Astrocyte (in vitro differentiated cells and primary cell): ENCODE measurements at regions not wholly inside any gene's neighbourhood (a gene's known extent, or its start where the extent isn't known, plus 50 kb on each side); places are given as distances from the start of the nearest gene placed in this dataset.

Experiments
- EZH2 ChIP-seq: IDR thresholded peaks from 2 replicates; pipeline ENCODE4 v1.6.1; 2012; ENCODE audit warnings: mild to moderate bottlenecking, low read length, inconsistent platforms; ENCODE audit not compliant: insufficient read depth
- TF ChIP-seq, protein P1 (sequence below): IDR thresholded peaks from 2 replicates; pipeline ENCODE4 v1.5.1; 2011; ENCODE audit warnings: low read depth, mild to moderate bottlenecking, inconsistent platforms, low read length, moderate library complexity; ENCODE audit not compliant: insufficient read depth

DNA sequence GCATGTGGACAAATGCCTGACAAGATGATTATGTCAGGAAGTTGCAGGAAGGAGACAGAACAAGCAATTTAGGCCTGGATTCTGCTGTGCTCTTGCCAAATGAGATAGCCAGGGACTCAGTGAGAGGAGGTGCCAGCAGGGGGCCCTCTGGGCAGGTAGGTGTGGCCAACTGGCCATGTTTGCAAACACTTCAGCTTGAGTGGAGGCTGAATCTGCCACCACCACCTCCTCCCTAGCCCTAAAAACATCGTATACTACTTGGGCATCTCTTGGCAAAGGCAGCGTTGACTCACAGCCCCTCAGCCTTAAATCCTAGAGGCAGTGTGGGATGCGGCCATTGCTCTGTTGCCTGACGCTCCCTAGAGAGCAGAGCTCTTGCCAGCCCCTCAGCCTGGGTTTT is 95.1 kb upstream of the PLET1 start:
- TF ChIP-seq, protein P1, sequence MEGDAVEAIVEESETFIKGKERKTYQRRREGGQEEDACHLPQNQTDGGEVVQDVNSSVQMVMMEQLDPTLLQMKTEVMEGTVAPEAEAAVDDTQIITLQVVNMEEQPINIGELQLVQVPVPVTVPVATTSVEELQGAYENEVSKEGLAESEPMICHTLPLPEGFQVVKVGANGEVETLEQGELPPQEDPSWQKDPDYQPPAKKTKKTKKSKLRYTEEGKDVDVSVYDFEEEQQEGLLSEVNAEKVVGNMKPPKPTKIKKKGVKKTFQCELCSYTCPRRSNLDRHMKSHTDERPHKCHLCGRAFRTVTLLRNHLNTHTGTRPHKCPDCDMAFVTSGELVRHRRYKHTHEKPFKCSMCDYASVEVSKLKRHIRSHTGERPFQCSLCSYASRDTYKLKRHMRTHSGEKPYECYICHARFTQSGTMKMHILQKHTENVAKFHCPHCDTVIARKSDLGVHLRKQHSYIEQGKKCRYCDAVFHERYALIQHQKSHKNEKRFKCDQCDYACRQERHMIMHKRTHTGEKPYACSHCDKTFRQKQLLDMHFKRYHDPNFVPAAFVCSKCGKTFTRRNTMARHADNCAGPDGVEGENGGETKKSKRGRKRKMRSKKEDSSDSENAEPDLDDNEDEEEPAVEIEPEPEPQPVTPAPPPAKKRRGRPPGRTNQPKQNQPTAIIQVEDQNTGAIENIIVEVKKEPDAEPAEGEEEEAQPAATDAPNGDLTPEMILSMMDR: no peak
- TF ChIP-seq EZH2: no peak
